NCI-H82 (cell line): ENCODE measurements at regions not wholly inside any gene's neighbourhood (a gene's known extent, or its start where the extent isn't known, plus 50 kb on each side); places are given as distances from the start of the nearest gene placed in this dataset.

Experiments
- DNase-seq: peaks from one replicate; lab custom pipeline; 2025; lab: John Stamatoyannopoulos, UW

DNA sequence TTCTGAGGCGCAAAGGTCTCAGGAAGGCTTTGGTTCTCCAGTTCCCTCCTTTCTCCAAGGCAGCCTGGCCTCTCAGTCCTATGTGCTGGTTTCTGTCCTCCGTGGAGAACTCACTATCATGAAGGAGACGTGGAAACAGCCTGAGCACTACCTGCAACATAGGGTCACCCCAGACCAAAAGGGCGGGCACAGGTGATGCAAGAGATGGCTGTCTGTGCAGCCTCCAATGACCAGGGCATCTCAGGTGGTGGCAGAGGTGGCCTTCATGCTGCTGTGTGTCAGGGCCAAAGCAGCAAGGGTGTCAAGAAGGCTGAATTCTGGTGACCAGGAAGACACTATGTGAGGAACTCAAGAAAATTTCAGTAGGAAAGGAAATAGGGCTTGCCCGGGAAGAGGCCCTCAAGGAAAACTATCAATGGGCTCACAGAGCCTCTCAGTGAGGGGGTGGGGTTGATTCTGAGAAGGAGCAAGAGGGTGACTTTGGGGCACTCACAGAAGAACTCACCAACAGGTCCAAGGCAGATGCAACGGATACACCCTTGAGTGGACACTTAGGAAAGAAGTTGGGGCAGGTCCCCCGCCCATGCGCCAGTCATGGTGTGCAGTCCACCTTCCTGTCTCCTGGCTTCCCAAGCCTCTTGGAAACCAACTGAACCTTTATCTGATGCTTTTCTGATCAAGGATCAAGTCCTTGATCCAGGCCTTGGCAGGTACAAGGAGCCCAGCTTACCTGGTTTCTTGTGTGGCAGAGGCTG is 212.3 kb upstream of the B3GAT1 start:
- DNase-seq, result no peak

GRCh38 chr11:134623711-134624110 is 211.7 kb upstream of the B3GAT1 start:
- DNase-seq, result no peak

- no peak for DNase-seq
These were observed 210.4 kb upstream of the B3GAT1 start for GRCh38 chr11:134622458-134622857.

GRCh38 chr11:134617360-134617759 is 205.3 kb upstream of the B3GAT1 start:
- DNase-seq, result no peak

DNA sequence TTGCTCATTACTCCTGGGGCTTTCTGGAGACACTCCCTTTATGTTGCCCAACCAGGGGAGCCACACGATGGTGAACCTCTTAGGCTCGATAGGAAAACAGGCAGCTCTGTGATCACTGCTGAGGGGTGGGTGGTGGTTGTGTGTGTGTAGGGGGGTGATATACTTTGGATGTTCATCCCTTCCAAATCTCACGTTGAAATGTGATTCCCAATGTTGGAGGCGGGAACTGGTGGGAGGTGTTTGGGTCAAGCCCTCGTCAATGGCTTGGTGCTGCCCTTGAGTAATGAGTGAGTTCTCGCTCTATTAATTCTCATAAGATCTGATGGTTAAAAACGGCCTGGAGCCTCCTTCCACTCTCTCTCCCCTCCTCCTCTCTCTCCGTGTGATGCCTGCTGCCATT is 204.0 kb upstream of the B3GAT1 start:
- no peak for DNase-seq

DNA sequence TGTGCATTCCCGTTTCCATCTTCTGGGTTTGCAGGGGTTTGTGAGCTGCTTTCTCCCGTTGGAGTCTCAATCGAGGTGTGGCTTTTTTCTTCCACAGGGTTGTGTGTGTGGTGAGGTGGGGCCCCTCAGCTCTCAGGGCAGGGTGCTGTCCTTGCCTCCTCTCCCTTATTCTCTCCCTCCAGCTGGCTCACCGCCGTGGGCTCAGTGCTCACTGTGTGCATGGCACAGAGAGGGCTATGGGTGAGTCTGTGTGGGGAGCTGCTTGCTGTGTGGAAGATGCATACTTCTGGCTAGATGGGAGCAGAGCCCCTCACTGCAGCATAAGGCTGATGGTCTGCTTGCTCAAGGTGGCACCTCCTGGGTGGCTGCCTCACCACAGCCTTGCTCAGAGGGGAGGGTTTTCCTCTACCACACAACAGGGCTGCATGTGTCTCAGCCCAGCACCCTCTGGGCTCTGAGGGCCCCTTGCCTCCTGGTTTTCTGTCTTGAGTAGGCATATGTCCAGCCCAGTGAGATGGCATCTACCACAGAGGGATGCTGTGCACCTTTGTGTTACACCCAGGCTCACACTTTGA is 203.1 kb upstream of the B3GAT1 start:
- no peak for DNase-seq

DNA sequence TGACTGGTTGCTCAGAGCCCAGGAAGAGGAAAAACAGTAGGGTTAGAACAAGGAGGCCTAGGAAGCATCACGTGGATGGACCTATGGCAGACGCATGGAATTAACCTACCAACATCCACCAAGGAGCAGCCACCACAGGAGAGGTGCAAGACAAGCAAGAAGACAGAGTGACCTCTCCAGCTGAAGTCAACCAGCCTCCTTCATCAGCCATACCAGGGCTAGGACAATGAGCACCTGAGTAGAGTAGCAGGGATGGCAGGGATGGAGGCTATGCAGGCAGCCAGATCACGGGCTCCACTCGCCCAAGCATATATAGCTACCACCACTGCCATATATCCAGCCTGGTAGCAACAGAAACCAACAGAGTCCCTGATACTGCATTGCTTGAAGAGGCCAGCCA is 202.1 kb upstream of the B3GAT1 start:
- no peak for DNase-seq

GRCh38 chr11:134613646-134614045 is 201.6 kb upstream of the B3GAT1 start:
- DNase-seq, result no peak

DNA sequence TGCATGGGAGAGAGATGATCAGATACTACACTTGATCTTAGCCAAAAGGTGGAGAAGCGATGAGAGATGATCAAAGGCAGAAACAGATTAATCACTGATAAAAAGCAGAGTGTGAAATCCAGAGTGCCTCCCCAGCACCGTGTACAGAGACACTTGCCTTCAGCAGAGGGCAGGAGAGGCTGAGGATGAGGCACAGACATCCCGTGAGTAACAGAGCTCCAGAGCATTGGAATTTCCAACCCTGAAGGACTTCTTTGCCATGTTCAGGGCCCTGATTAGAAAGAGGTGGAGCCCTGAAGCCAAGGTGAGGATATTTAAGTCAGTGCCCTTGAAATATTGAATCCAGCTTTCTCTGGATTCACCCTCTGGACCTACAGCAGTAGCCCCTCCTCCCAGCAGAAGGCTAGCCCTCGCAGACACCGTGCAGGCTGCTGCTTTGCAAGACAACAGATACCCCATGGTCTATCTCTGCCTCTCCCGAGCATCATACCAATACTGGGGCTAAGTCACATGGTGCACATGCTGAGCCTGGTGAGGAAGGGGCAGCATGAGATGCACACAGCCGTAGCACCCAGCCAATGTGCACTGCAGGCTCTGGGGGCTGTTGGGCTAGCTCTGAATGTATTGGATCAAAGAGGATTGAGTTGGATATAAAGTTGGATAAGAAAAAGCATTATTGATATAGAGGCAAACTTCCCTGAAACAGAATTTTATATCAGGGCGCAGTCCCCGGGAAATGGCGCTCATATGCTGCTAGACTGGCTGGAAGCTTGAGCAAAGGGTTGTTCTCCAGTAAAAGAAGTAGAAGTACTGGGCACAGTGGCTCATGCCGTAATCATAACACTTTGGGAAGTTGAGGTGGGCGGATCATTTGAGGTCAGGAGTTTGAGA is 200.3 kb upstream of the B3GAT1 start:
- no peak for DNase-seq

GRCh38 chr11:134611537-134611936 is 199.5 kb upstream of the B3GAT1 start:
- DNase-seq, result no peak

- DNase-seq, result no peak
These were observed 198.3 kb upstream of the B3GAT1 start for GRCh38 chr11:134610116-134610910.

DNA sequence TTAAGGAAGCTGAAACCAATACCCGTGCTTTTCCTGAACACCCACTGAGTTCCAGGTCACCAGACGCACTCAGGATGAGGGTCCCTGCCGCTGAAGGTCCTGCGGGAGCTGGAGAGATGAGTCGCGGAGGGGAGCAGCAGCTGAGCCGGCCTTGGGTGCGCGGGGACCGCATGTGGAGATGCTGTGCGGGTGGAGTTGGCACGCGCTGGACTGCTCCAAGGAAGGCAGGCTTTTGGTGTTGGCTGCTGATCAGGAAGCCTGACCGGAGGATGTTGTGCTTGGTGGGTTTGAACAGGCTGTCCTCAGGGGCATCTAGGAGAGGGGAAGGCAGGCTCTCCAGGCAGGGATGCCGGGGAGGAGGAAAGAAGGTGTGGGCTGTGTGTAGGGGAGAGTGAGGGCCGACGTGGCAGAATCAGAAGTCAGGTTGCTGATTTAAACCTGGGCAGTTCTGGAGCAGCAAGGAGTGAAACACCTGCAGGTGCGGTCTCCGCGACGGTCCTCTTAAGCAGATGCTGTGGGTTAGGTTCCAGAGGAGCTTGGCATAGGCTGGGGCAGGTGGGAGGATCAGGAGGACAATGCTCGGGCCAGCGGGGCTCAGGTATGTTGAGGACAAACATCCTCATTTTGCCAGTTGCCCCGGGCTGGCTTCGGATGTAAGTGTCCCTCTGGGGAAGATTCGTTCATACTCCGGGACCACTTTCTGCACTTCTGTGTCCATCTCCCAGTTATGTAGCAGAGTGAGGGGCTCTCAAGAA is 197.5 kb upstream of the B3GAT1 start:
- no peak for DNase-seq

- no peak for DNase-seq
These were observed 196.1 kb upstream of the B3GAT1 start for GRCh38 chr11:134607963-134608750.

GRCh38 chr11:134606251-134606650 is 194.2 kb upstream of the B3GAT1 start:
- no peak for DNase-seq

DNA sequence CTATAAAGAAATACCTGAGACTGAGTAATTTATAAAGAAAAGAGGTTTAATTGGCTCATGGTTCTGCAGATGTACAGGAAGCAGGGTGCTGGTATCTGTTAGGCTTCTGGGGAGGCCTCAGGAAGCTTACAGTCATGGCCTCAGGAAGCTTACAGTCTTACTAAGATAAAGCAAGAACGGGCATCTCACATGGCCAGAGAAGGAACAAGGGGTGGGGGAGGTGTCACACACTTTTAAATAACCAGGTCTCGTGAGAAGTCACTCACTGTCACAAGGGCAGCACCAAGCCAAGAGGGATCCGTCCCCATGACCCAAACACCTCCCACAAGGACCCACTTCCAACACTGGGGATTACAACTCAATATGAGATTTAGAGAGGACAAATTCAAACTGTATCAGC is 192.8 kb upstream of the B3GAT1 start:
- DNase-seq, result no peak

DNA sequence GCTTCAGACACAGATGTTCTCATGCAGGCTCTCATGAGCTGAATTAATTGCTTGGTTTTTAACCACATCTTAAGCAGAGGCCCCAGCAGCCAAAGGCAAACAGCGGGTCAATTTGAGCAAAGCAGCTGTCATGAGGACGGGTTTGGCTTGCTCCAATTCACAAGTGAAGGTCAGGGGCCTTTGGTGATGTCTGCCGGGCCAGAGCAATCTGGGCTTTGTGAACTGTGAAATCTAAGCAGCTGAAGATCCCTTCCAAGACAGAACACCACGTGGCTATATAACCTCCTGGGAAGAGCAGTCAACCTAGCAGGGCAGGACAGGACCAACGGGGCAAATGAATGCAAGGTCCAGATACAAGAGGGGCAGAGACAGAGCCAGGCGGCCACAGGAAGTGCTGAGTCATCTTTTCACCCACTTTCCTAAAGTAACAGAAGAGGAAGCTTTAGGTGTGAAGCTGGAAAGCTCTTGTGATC is 187.3 kb upstream of the B3GAT1 start:
- DNase-seq, result no peak

DNA sequence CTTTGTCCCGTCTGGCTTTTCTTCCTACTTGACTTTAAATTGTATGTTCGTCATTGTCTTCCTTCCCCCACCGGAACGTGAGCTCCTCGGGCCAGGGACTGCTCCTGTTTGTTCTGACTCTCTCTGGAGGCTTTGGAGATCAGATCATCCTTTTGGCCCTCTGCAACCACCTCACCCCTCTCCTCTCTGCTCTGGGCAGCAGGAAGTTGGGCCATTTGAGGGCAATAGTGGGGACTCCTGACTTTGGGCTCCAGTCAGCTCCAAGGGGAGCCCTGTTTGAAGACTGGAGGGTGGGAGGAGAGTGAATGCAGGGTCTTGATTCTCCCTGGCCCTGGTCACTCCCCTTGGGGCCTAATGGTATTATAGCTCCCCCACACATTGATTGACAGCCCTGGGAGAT is 186.3 kb upstream of the B3GAT1 start:
- no peak for DNase-seq

DNA sequence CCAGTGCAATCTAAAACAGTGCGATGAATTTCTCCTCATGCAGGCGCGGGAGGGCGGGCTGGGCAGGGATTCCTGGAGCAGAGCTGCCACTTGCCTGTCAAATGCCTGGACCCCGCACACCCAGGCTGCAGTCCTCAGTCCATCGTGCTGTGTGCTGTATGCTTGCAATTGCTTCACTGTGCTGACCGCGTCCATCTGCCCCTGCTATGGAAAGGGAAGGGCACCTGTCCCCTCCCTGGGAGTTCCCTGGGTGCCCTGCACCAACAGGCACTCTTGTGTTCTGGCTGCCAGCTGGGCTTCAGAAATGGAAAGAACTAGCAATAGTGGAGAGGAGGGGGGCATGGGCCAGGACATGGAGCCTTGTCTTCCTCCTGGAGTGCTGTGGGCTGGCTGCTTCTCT is 185.4 kb upstream of the B3GAT1 start:
- no peak for DNase-seq

GRCh38 chr11:134596404-134596803 is 184.4 kb upstream of the B3GAT1 start:
- DNase-seq, result no peak

DNA sequence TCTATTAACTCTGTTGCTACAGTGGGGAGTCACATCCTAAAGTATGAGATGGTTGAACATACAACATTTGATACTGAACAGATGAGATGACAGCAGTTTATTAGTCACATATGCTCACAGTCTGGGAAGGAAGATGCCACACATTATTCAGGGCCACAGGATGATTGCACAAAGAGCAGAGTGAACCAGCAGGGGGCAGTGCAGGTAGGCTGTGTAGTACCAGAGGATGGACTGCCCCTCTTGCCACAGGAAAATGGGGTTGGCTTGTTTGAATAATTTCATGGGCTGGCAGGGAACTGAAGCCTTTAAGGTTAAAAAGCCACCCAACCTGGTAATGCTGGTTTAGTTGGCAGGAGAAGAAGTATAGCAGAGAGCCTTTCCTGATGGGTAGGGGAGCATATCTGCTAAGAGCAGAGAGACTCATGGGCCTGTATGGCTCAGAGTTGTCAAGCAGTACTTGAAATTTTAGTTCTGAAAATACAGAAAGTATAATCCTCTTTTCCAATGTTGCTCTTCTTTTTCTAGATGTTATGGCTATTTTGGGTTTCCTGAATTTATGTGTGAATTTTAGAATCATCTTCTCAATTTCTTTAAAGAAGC is 180.4 kb upstream of the B3GAT1 start:
- peak; percentile 45 for DNase-seq
